Esophagus muscularis mucosa (tissue), 3 donors: ENCODE measurements at regions not wholly inside any gene's neighbourhood (a gene's known extent, or its start where the extent isn't known, plus 50 kb on each side); places are given as distances from the start of the nearest gene placed in this dataset.

Experiments used
- CTCF ChIP-seq, 3 experiments: fragments of 200-600 bp in 2 of 3; fragments of 450-650 bp in 1 of 3; sonication (generic) in 2 of 3; IDR thresholded peaks; one replicate each; pipeline ENCODE4 v1.5.1; 2017 to 2019; ENCODE audit warnings: antibody characterized with exemption in 3 of 3, mild to moderate bottlenecking in 2 of 3, moderate library complexity in 1 of 3
- POLR2A ChIP-seq: fragments of 450-650 bp; IDR thresholded peaks from one replicate; pipeline ENCODE4 v1.6.1; 2017; ENCODE audit warnings: antibody characterized with exemption, moderate library complexity, mild to moderate bottlenecking, low read depth

DNA sequence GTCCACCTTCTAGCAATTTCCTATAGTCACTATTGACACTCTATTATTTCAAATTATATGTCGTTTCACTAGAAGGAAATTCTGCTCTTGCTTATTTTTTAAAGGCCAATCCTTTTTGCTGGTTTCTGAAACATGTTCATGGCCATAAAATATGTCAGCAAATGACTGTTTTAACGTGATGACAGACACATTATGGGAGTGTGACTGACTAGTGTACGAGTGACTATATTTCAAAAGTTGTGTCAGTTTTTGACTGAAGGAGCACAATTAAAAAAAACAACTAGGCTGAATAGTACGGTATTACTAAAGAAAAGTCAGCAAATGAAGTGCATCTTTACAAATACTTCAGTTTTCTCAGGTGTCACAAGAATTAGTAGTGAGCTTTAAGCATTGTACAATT is 196.0 kb downstream of the NR4A2 start:
- no peak for TF ChIP-seq CTCF (IDR thresholded peaks at IDR 0.05)
- no peak for TF ChIP-seq POLR2A
